Loucy (cell line): ENCODE measurements at regions not wholly inside any gene's neighbourhood (a gene's known extent, or its start where the extent isn't known, plus 50 kb on each side); places are given as distances from the start of the nearest gene placed in this dataset.

Source experiments
- H2AFZ ChIP-seq: fragments of 200-600 bp; sonication (generic); 2 replicates; pipeline ENCODE4 v1.6.0; 2016; ENCODE audit warnings: antibody characterized with exemption, mild to moderate bottlenecking, low read length, moderate library complexity
- H3F3A ChIP-seq: fragments of 200-600 bp; 2 replicates; pipeline ENCODE4 v1.6.0; 2016; ENCODE audit warnings: antibody characterized with exemption, low read depth, mild to moderate bottlenecking
- H3K27me3 ChIP-seq: fragments of 200-600 bp; sonication (generic); 2 replicates; pipeline ENCODE4 v1.6.1; 2014; ENCODE audit warnings: low read length, mild to moderate bottlenecking; ENCODE audit not compliant: insufficient read depth, poor library complexity, severe bottlenecking
- H3K36me3 ChIP-seq: fragments of 200-600 bp; sonication (generic); 2 replicates; pipeline ENCODE4 v1.6.1; 2016; ENCODE audit warnings: low read length; ENCODE audit not compliant: insufficient read depth
- H3K4me1 ChIP-seq: fragments of 200-600 bp; sonication (generic); 2 replicates; pipeline ENCODE4 v1.5.1; 2014; ENCODE audit warnings: low read length, mild to moderate bottlenecking; ENCODE audit not compliant: insufficient read depth, poor library complexity, severe bottlenecking
- H3K4me2 ChIP-seq: fragments of 200-600 bp; sonication (generic); 2 replicates; pipeline ENCODE4 v1.6.0; 2014; ENCODE audit warnings: antibody characterized with exemption, low read length, low read depth, mild to moderate bottlenecking; ENCODE audit not compliant: poor library complexity, severe bottlenecking
- H3K4me3 ChIP-seq: fragments of 200-600 bp; sonication (generic); 2 replicates; pipeline ENCODE4 v1.5.1; 2014; ENCODE audit warnings: low read length, mild to moderate bottlenecking, mixed read lengths; ENCODE audit not compliant: poor library complexity, severe bottlenecking
- H3K79me2 ChIP-seq: fragments of 200-600 bp; sonication (generic); 2 replicates; pipeline ENCODE4 v1.6.1; 2014; ENCODE audit warnings: low read length; ENCODE audit not compliant: insufficient read depth
- H3K9ac ChIP-seq: fragments of 200-600 bp; sonication (generic); 2 replicates; pipeline ENCODE4 v1.6.0; 2014; ENCODE audit warnings: mild to moderate bottlenecking, low read depth, low read length, moderate library complexity; ENCODE audit not compliant: poor library complexity, severe bottlenecking
- H3K9me2 ChIP-seq: fragments of 200-600 bp; sonication (generic); replicated peaks from 2 replicates; pipeline ENCODE4 v1.6.1; 2016; ENCODE audit warnings: low read depth, low read length, mixed read lengths
- H3K9me3 ChIP-seq: fragments of 200-600 bp; sonication (generic); 2 replicates; pipeline ENCODE4 v1.6.1; 2014; ENCODE audit warnings: mild to moderate bottlenecking, antibody characterized with exemption, low read length, low read depth; ENCODE audit not compliant: insufficient read depth
- H4K20me1 ChIP-seq: fragments of 200-600 bp; sonication (generic); 2 replicates; pipeline ENCODE4 v1.6.0; 2014; ENCODE audit warnings: antibody characterized with exemption, low read length, mild to moderate bottlenecking; ENCODE audit not compliant: insufficient read depth, poor library complexity, severe bottlenecking
- EZH2phosphoT487 ChIP-seq: fragments of 200-600 bp; IDR thresholded peaks from 2 replicates; pipeline ENCODE4 v1.6.1; 2018; ENCODE audit warnings: antibody characterized with exemption, mild to moderate bottlenecking, moderate library complexity, borderline replicate concordance
- TF ChIP-seq, protein P1 (sequence below): fragments of 200-600 bp; sonication (generic); conservative IDR thresholded peaks from 2 replicates; pipeline ENCODE4 v1.5.1; 2014; ENCODE audit warnings: mild to moderate bottlenecking, antibody characterized with exemption, low read length

DNA sequence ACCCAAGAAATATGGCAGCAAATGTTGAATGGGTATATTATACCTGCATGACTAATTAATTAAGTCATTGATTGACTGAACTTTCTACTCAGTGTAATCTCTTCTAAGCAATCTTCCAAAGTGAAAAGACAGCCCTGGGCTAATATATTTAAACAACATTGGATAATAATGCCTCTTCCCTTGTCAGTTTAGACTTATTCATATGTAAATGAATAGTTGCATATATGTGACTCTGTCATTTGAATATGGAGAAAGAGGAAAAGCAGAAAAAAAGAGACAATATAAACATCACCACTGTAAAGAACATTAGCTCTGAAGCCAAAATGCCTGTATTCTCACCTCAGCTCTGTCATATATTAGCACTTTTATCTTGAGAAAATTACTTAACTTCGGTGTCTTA is 168.0 kb downstream of the SLITRK1 start:
- no peaks in the 10 kb centered on the region for H3K27me3 ChIP-seq
- TF ChIP-seq, protein P1, sequence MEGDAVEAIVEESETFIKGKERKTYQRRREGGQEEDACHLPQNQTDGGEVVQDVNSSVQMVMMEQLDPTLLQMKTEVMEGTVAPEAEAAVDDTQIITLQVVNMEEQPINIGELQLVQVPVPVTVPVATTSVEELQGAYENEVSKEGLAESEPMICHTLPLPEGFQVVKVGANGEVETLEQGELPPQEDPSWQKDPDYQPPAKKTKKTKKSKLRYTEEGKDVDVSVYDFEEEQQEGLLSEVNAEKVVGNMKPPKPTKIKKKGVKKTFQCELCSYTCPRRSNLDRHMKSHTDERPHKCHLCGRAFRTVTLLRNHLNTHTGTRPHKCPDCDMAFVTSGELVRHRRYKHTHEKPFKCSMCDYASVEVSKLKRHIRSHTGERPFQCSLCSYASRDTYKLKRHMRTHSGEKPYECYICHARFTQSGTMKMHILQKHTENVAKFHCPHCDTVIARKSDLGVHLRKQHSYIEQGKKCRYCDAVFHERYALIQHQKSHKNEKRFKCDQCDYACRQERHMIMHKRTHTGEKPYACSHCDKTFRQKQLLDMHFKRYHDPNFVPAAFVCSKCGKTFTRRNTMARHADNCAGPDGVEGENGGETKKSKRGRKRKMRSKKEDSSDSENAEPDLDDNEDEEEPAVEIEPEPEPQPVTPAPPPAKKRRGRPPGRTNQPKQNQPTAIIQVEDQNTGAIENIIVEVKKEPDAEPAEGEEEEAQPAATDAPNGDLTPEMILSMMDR: no peak
- no peak for TF ChIP-seq EZH2phosphoT487
- no peak overlapping the region for H2AFZ ChIP-seq
- no peak overlapping the region for H3K4me2 ChIP-seq
- no peaks in the 10 kb centered on the region for H3K36me3 ChIP-seq
- H3K9ac ChIP-seq: no peak overlapping the region
- H3K9me3 ChIP-seq: no peaks in the 10 kb centered on the region
- no peaks in the 10 kb centered on the region for H3K79me2 ChIP-seq
- H3F3A ChIP-seq: no peaks in the 10 kb centered on the region
- H3K4me3 ChIP-seq: no peak overlapping the region
- no peaks in the 10 kb centered on the region for H4K20me1 ChIP-seq
- no peaks in the 10 kb centered on the region for H3K4me1 ChIP-seq
- no peaks in the 10 kb centered on the region for H3K9me2 ChIP-seq

DNA sequence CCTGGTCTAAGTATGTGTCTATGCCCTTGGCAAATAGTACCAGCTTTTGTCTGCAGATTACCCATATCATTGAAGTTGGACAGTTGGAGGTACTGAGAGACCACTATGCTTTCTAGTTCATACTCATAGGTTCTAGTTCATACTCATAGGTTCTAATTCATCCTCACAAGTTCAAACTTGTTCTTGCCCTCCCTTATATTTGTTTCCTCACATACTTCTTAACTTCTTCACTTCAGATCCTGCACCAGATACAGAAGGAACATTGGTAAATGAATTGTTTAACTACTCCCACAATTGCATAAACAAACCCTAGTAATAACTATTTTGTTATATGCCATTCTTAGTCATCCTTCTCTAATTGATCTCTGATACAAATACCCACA is 172.2 kb downstream of the SLITRK1 start:
- no peaks in the 10 kb centered on the region for H3K9me3 ChIP-seq
- H3F3A ChIP-seq: no peaks in the 10 kb centered on the region
- H3K27me3 ChIP-seq: no peaks in the 10 kb centered on the region
- H3K4me1 ChIP-seq: no peaks in the 10 kb centered on the region
- TF ChIP-seq, protein P1: no peak
- no peak for TF ChIP-seq EZH2phosphoT487
- no peak overlapping the region for H2AFZ ChIP-seq
- no peaks in the 10 kb centered on the region for H3K79me2 ChIP-seq
- H4K20me1 ChIP-seq: no peaks in the 10 kb centered on the region
- no peak overlapping the region for H3K4me2 ChIP-seq
- no peak overlapping the region for H3K9ac ChIP-seq
- H3K36me3 ChIP-seq: no peaks in the 10 kb centered on the region
- H3K9me2 ChIP-seq: no peaks in the 10 kb centered on the region
- no peak overlapping the region for H3K4me3 ChIP-seq

GRCh38 chr13:83709426-83710132 is 172.7 kb downstream of the SLITRK1 start:
- Histone ChIP-seq H3K9ac (no peak overlapping the region), H3K27me3 (no peaks in the 10 kb centered on the region), H3K4me2 (no peak overlapping the region), H3K4me1 (no peaks in the 10 kb centered on the region), H2AFZ (no peak overlapping the region), H3K79me2 (no peaks in the 10 kb centered on the region), H3K9me3 (no peaks in the 10 kb centered on the region), H4K20me1 (no peaks in the 10 kb centered on the region), H3K9me2 (no peaks in the 10 kb centered on the region), H3F3A (no peaks in the 10 kb centered on the region), H3K4me3 (no peak overlapping the region), H3K36me3 (no peaks in the 10 kb centered on the region)
- TF ChIP-seq, protein P1: no peak
- no peak for TF ChIP-seq EZH2phosphoT487
